Activated T-helper 17 cell treated with anti-CD3 and anti-CD28 coated beads, Interleukin-2, amount 50 U/mL, for 72 hours (primary cell): ENCODE measurements at regions not wholly inside any gene's neighbourhood (a gene's known extent, or its start where the extent isn't known, plus 50 kb on each side); places are given as distances from the start of the nearest gene placed in this dataset.

Experiments used
- ATAC-seq: fragments of 150-1000 bp; cut with Tn5 transposase; replicated peaks from 2 replicates; pipeline ENCODE4 v1.10.0; 2021; ENCODE audit warnings: mild to moderate bottlenecking, moderate library complexity
- H3K27ac Mint-ChIP-seq: one replicate; pipeline ENCODE4 v1.8.0; 2022; ENCODE audit warnings: mixed read lengths
- H3K27me3 Mint-ChIP-seq: one replicate; pipeline ENCODE4 v1.8.0; 2022; ENCODE audit warnings: mixed read lengths
- H3K36me3 Mint-ChIP-seq: one replicate; pipeline ENCODE4 v1.8.0; 2022; ENCODE audit warnings: low read depth, mild to moderate bottlenecking, mixed read lengths
- H3K4me1 Mint-ChIP-seq: one replicate; pipeline ENCODE4 v1.8.0; 2022; ENCODE audit warnings: mixed read lengths
- H3K4me3 Mint-ChIP-seq: one replicate; pipeline ENCODE4 v1.8.0; 2022; ENCODE audit warnings: mild to moderate bottlenecking, mixed read lengths
- H3K9me3 Mint-ChIP-seq: one replicate; pipeline ENCODE4 v1.8.0; 2022; ENCODE audit warnings: mixed read lengths

- Mint-ChIP-seq H3K4me3 (no peak overlapping the region), H3K36me3 (no peaks in the 10 kb centered on the region), H3K27me3 (peaks cover 20% of the 10 kb centered on the region), H3K27ac (no peak overlapping the region), H3K9me3 (no peaks in the 10 kb centered on the region), H3K4me1 (no peaks in the 10 kb centered on the region)
- no peak for ATAC-seq
Observed at GRCh38 chr17:70230850-70231640, 61.7 kb downstream of the KCNJ2 start.

GRCh38 chr17:70232466-70232865 lies 63.1 kb downstream of the KCNJ2 start:
- peaks cover 15% of the 10 kb centered on the region for H3K27me3 Mint-ChIP-seq
- H3K4me3 Mint-ChIP-seq, result no peak overlapping the region
- H3K36me3 Mint-ChIP-seq, result no peaks in the 10 kb centered on the region
- peaks cover 3% of the 10 kb centered on the region for H3K9me3 Mint-ChIP-seq
- ATAC-seq, result no peak
- no peaks in the 10 kb centered on the region for H3K4me1 Mint-ChIP-seq
- no peak overlapping the region for H3K27ac Mint-ChIP-seq

GRCh38 chr17:70235252-70235651 lies 65.9 kb downstream of the KCNJ2 start:
- H3K4me3 Mint-ChIP-seq, result no peak overlapping the region
- H3K27me3 Mint-ChIP-seq, result peaks cover 8% of the 10 kb centered on the region
- H3K36me3 Mint-ChIP-seq, result no peaks in the 10 kb centered on the region
- no peak overlapping the region for H3K27ac Mint-ChIP-seq
- no peak for ATAC-seq
- H3K4me1 Mint-ChIP-seq, result no peaks in the 10 kb centered on the region
- peaks cover 3% of the 10 kb centered on the region for H3K9me3 Mint-ChIP-seq

- Mint-ChIP-seq H3K9me3 (peaks cover 3% of the 10 kb centered on the region), H3K36me3 (no peaks in the 10 kb centered on the region), H3K27me3 (peaks cover 10% of the 10 kb centered on the region), H3K4me1 (no peaks in the 10 kb centered on the region), H3K4me3 (no peak overlapping the region), H3K27ac (no peak overlapping the region)
- no peak for ATAC-seq
Observed at GRCh38 chr17:70238228-70238627, 68.9 kb downstream of the KCNJ2 start.

GRCh38 chr17:70238646-70239045 lies 69.3 kb downstream of the KCNJ2 start:
- no peaks in the 10 kb centered on the region for H3K4me1 Mint-ChIP-seq
- H3K9me3 Mint-ChIP-seq, result peaks cover 3% of the 10 kb centered on the region
- no peak overlapping the region for H3K4me3 Mint-ChIP-seq
- H3K27me3 Mint-ChIP-seq, result peaks cover 11% of the 10 kb centered on the region
- no peak for ATAC-seq
- H3K27ac Mint-ChIP-seq, result no peak overlapping the region
- H3K36me3 Mint-ChIP-seq, result no peaks in the 10 kb centered on the region

GRCh38 chr17:70239391-70239826 lies 70.1 kb downstream of the KCNJ2 start:
- H3K36me3 Mint-ChIP-seq, result no peaks in the 10 kb centered on the region
- no peaks in the 10 kb centered on the region for H3K4me1 Mint-ChIP-seq
- ATAC-seq, result no peak
- no peak overlapping the region for H3K4me3 Mint-ChIP-seq
- H3K9me3 Mint-ChIP-seq, result peaks cover 3% of the 10 kb centered on the region
- H3K27ac Mint-ChIP-seq, result no peak overlapping the region
- peaks cover 14% of the 10 kb centered on the region for H3K27me3 Mint-ChIP-seq

GRCh38 chr17:70241071-70241470 lies 71.7 kb downstream of the KCNJ2 start:
- Mint-ChIP-seq H3K9me3 (peaks cover 3% of the 10 kb centered on the region), H3K27ac (no peak overlapping the region), H3K4me3 (no peak overlapping the region), H3K27me3 (peaks cover 14% of the 10 kb centered on the region), H3K4me1 (no peaks in the 10 kb centered on the region), H3K36me3 (no peaks in the 10 kb centered on the region)
- ATAC-seq, result no peak

GRCh38 chr17:70242781-70243437 lies 73.6 kb downstream of the KCNJ2 start:
- Mint-ChIP-seq H3K27me3 (peaks cover 14% of the 10 kb centered on the region), H3K36me3 (no peaks in the 10 kb centered on the region), H3K4me3 (no peak overlapping the region), H3K9me3 (no peaks in the 10 kb centered on the region), H3K4me1 (no peaks in the 10 kb centered on the region), H3K27ac (no peak overlapping the region)
- ATAC-seq, result no peak

- ATAC-seq, result no peak
- no peaks in the 10 kb centered on the region for H3K36me3 Mint-ChIP-seq
- peaks cover 2% of the 10 kb centered on the region for H3K27me3 Mint-ChIP-seq
- no peaks in the 10 kb centered on the region for H3K9me3 Mint-ChIP-seq
- no peak overlapping the region for H3K4me3 Mint-ChIP-seq
- no peak overlapping the region for H3K27ac Mint-ChIP-seq
- no peaks in the 10 kb centered on the region for H3K4me1 Mint-ChIP-seq
Observed at GRCh38 chr17:70251706-70252105, 82.4 kb downstream of the KCNJ2 start.

GRCh38 chr17:70254735-70255460 lies 85.6 kb downstream of the KCNJ2 start:
- no peak for ATAC-seq
- no peak overlapping the region for H3K4me3 Mint-ChIP-seq
- no peak overlapping the region for H3K27ac Mint-ChIP-seq
- no peaks in the 10 kb centered on the region for H3K36me3 Mint-ChIP-seq
- H3K4me1 Mint-ChIP-seq, result no peaks in the 10 kb centered on the region
- H3K9me3 Mint-ChIP-seq, result no peaks in the 10 kb centered on the region
- peaks cover 7% of the 10 kb centered on the region for H3K27me3 Mint-ChIP-seq

GRCh38 chr17:70256751-70257150 lies 87.4 kb downstream of the KCNJ2 start:
- ATAC-seq, result no peak
- peaks cover 10% of the 10 kb centered on the region for H3K27me3 Mint-ChIP-seq
- H3K36me3 Mint-ChIP-seq, result no peaks in the 10 kb centered on the region
- H3K9me3 Mint-ChIP-seq, result peaks cover 4% of the 10 kb centered on the region
- H3K4me3 Mint-ChIP-seq, result no peak overlapping the region
- no peak overlapping the region for H3K27ac Mint-ChIP-seq
- no peaks in the 10 kb centered on the region for H3K4me1 Mint-ChIP-seq

GRCh38 chr17:70258465-70258864 lies 89.1 kb downstream of the KCNJ2 start:
- Mint-ChIP-seq H3K4me3 (no peak overlapping the region), H3K27ac (no peak overlapping the region), H3K9me3 (peaks cover 4% of the 10 kb centered on the region), H3K4me1 (no peaks in the 10 kb centered on the region), H3K27me3 (peaks cover 10% of the 10 kb centered on the region), H3K36me3 (no peaks in the 10 kb centered on the region)
- no peak for ATAC-seq

GRCh38 chr17:70259400-70259799 lies 90.1 kb downstream of the KCNJ2 start:
- H3K4me3 Mint-ChIP-seq, result no peak overlapping the region
- H3K36me3 Mint-ChIP-seq, result no peaks in the 10 kb centered on the region
- H3K4me1 Mint-ChIP-seq, result no peaks in the 10 kb centered on the region
- H3K9me3 Mint-ChIP-seq, result peaks cover 4% of the 10 kb centered on the region
- no peak overlapping the region for H3K27ac Mint-ChIP-seq
- H3K27me3 Mint-ChIP-seq, result peaks cover 10% of the 10 kb centered on the region
- no peak for ATAC-seq

GRCh38 chr17:70261170-70261569 lies 91.8 kb downstream of the KCNJ2 start:
- Mint-ChIP-seq H3K4me3 (no peak overlapping the region), H3K27ac (no peak overlapping the region)

GRCh38 chr17:70265471-70265870 lies 96.1 kb downstream of the KCNJ2 start:
- no peak overlapping the region for H3K4me3 Mint-ChIP-seq
- no peak overlapping the region for H3K27ac Mint-ChIP-seq
- no peaks in the 10 kb centered on the region for H3K36me3 Mint-ChIP-seq
- no peak for ATAC-seq
- no peaks in the 10 kb centered on the region for H3K4me1 Mint-ChIP-seq
- peaks cover 7% of the 10 kb centered on the region for H3K27me3 Mint-ChIP-seq
- H3K9me3 Mint-ChIP-seq, result peaks cover 9% of the 10 kb centered on the region

More at GRCh38 chr17:70261170-70261569, 91.8 kb downstream of the KCNJ2 start:
- H3K27me3 Mint-ChIP-seq, result peaks cover 14% of the 10 kb centered on the region
- no peaks in the 10 kb centered on the region for H3K36me3 Mint-ChIP-seq
- H3K4me1 Mint-ChIP-seq, result no peaks in the 10 kb centered on the region
- peaks cover 4% of the 10 kb centered on the region for H3K9me3 Mint-ChIP-seq
- ATAC-seq, result no peak
